K562 (cell line): ENCODE measurements at regions not wholly inside any gene's neighbourhood (a gene's known extent, or its start where the extent isn't known, plus 50 kb on each side); places are given as distances from the start of the nearest gene placed in this dataset.
"Not testable (repeated sequence)": the region's sequence is repeated elsewhere in the genome, so short reads cannot be mapped to it uniquely, and the experiment has no call there.

ENCODE experiments used
- ATAC-seq: fragments of 200-7000 bp; cut with Tn5 transposase; 3 replicates; pipeline ENCODE4 v1.9.1; 2020; ENCODE audit warnings: moderate library complexity
- BruUV-seq: library from RNA; stranded (reverse); fragments of 400-500 nt; replicated peaks from 2 replicates; lab custom pipeline; 2021; lab: Mats Ljungman, UMichigan
- CTCF ChIA-PET: fragments of 300-600 bp; formaldehyde crosslinking; extraction: SDS; loops from one replicate; lab custom pipeline; 2021; ENCODE audit warnings: low intra/inter-chr PET ratio; lab: Yijun Ruan, JAX
- POLR2A ChIA-PET: fragments of 300-600, 350-650 bp; sonication (Branson Sonifier 250); formaldehyde crosslinking; extraction: SDS; loops from one replicate; lab custom pipeline; 2021; ENCODE audit warnings: antibody characterized with exemption, inconsistent platforms; lab: Yijun Ruan, JAX
- DNase-seq, 4 experiments: peaks; one replicate each; pipeline versions ENCODE4 v3.0.0 to v3.0.0-alpha.2; 2011 to 2018; ENCODE audit warnings: low spot score in 3 of 4, mixed read lengths in 3 of 4; ENCODE audit errors: extremely low read depth in 1 of 4
- FAIRE-seq: peaks from 2 replicates; lab custom pipeline; 2011; peaks lifted over from hg19 to GRCh38; lab: Jason Lieb, UNC
- H2AFZ ChIP-seq: 2 replicates; pipeline ENCODE4 v1.6.0; 2011; ENCODE audit warnings: low read depth, low read length, control low read depth, inconsistent platforms
- H3K27ac ChIP-seq: fragments of 200-600 bp; 3 replicates; pipeline ENCODE4 v1.8.0; 2011; ENCODE audit warnings: low read depth, mild to moderate bottlenecking, control low read depth, inconsistent platforms, low read length, moderate library complexity, mixed read lengths; ENCODE audit errors: extremely low read depth
- H3K27me3 ChIP-seq, 2 experiments: fragments of 300-600 bp in 1 of 2; 2 replicates in 1 of 2; 3 replicates in 1 of 2; pipeline versions ENCODE4 v1.6.0 to v1.8.0; 2011; ENCODE audit warnings: inconsistent platforms in 2 of 2, low read length in 2 of 2, mild to moderate bottlenecking in 1 of 2, mixed read lengths in 1 of 2, moderate library complexity in 1 of 2; ENCODE audit not compliant: control insufficient read depth in 2 of 2, insufficient read depth in 2 of 2
- H3K36me3 ChIP-seq: fragments of 300-600 bp; 3 replicates; pipeline ENCODE4 v1.8.0; 2011; ENCODE audit warnings: mild to moderate bottlenecking, low read length, inconsistent platforms; ENCODE audit not compliant: control insufficient read depth, insufficient read depth
- H3K4me1 ChIP-seq, 2 experiments: fragments of 200-600 bp in 1 of 2; replicated peaks in 1 of 2; 2 replicates in 1 of 2; 3 replicates in 1 of 2; pipeline versions ENCODE4 v1.5.1 to v1.8.0; 2011; ENCODE audit warnings: inconsistent platforms in 2 of 2, low read length in 2 of 2, mild to moderate bottlenecking in 1 of 2, mixed read lengths in 1 of 2, moderate library complexity in 1 of 2; ENCODE audit not compliant: control insufficient read depth in 2 of 2, insufficient read depth in 2 of 2
- H3K4me2 ChIP-seq: 2 replicates; pipeline ENCODE4 v1.6.1; 2011; ENCODE audit warnings: low read length, control low read depth, inconsistent platforms, mixed read lengths; ENCODE audit not compliant: insufficient read depth
- H3K4me3 ChIP-seq: fragments of 200-600 bp; sonication (generic), shearing (Covaris generic); 2 replicates; pipeline ENCODE4 v1.5.1; 2016; ENCODE audit warnings: control low read depth, inconsistent platforms
- H3K79me2 ChIP-seq: fragments of 200-600 bp; 3 replicates; pipeline ENCODE4 v1.8.0; 2011; ENCODE audit warnings: low read length, inconsistent platforms; ENCODE audit not compliant: control insufficient read depth, insufficient read depth
- H3K9ac ChIP-seq, 2 experiments: 2 replicates each; pipeline versions ENCODE4 v1.6.0 to v1.6.1; 2011; ENCODE audit warnings: low read depth in 2 of 2, low read length in 2 of 2, control low read depth in 1 of 2, inconsistent platforms in 1 of 2, mild to moderate bottlenecking in 1 of 2, mixed read lengths in 1 of 2; ENCODE audit not compliant: insufficient read depth in 1 of 2
- H3K9me1 ChIP-seq: one replicate; pipeline ENCODE4 v1.6.0; 2011; ENCODE audit warnings: inconsistent platforms, mild to moderate bottlenecking, low read length, moderate library complexity; ENCODE audit not compliant: control insufficient read depth, insufficient read depth
- H3K9me3 ChIP-seq: replicated peaks from 2 replicates; pipeline ENCODE4 v1.5.1; 2011; ENCODE audit warnings: low read depth, low read length, inconsistent platforms; ENCODE audit not compliant: control insufficient read depth, insufficient read depth
- H4K20me1 ChIP-seq: replicated peaks from 2 replicates; pipeline ENCODE4 v1.6.1; 2011; ENCODE audit warnings: low read length, inconsistent platforms, mixed read lengths; ENCODE audit not compliant: control insufficient read depth, insufficient read depth
- WGBS: fragments of 100-300 bp; shearing (Covaris generic); methylation state at CpG from one replicate; pipeline ENCODE4 v1.1.6; 2016; ENCODE audit warnings: low coverage, mixed read lengths; ENCODE audit not compliant: insufficient coverage; ENCODE audit errors: missing lambda C conversion rate; 5-methylcytosine and 5-hydroxymethylcytosine counted together
- in situ Hi-C: fragments of 300-500 bp; cut with MboI; formaldehyde crosslinking; loops from 4 replicates; pipeline ENCODE4 v1.15.0; 2018; ENCODE audit warnings: inconsistent platforms, mixed read lengths
- intact Hi-C: fragments of 100-400 bp; cut with micrococcal nuclease; formaldehyde crosslinking; loops from 2 replicates; pipeline ENCODE4 v1.14.2; 2022

DNA sequence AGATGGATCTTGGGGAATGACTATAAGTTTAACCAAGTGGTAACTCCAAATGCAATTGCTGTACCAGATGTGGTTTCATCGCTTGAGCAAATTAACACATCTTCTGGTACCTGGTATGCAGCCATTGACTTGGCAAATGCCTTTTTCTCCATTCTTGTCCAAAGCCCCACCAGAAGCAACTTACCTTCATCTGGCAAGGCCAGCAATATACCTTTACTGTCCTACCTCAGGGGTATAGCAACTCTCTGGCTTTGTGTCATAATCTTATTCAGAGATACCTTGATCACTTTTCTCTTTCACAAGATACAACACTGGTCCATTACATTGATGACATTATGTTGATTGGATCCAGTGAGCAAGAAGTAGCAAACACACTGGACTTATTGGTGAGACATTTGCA, 53.2 kb upstream of the SH3RF1 start:
- ATAC-seq, H3K9me1 ChIP-seq, H3K27ac ChIP-seq, in situ Hi-C loops, H3K36me3 ChIP-seq, H2AFZ ChIP-seq, H3K27me3 ChIP-seq, H3K4me3 ChIP-seq, FAIRE-seq, CTCF ChIA-PET, BruUV-seq, H3K4me2 ChIP-seq, H3K79me2 ChIP-seq, H3K9me3 ChIP-seq, DNase-seq, POLR2A ChIA-PET, H3K9ac ChIP-seq, H3K4me1 ChIP-seq, intact Hi-C loops, H4K20me1 ChIP-seq: not testable (repeated sequence)
- 0% methylated on average over 1 of the region's 1 CpG for WGBS

DNA sequence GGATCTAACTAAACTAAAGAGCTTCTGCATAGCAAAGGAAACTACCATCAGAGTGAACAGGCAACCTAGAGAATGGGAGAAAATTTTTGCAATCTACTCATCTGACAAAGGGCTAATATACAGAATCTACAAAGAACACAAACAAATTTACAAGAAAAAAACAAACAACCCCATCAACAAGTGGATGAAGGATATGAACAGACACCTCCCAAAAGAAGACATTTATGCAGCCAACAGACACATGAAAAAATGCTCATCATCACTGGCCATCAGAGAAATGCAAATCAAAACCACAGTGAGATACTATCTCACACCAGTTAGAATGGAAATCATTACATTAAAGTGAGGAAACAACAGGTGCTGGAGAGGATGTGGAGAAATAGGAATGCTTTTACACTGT, 52.1 kb upstream of the SH3RF1 start:
- H3K36me3 ChIP-seq, BruUV-seq, H3K79me2 ChIP-seq, CTCF ChIA-PET, ATAC-seq, H4K20me1 ChIP-seq, POLR2A ChIA-PET, H3K9me3 ChIP-seq, in situ Hi-C loops, H2AFZ ChIP-seq, H3K9ac ChIP-seq, H3K4me2 ChIP-seq, DNase-seq, H3K4me3 ChIP-seq, FAIRE-seq, H3K4me1 ChIP-seq, H3K27me3 ChIP-seq, H3K9me1 ChIP-seq, H3K27ac ChIP-seq, intact Hi-C loops: not testable (repeated sequence)
